ENCODE measurements at regions not wholly inside any gene's neighbourhood (a gene's known extent, or its start where the extent isn't known, plus 50 kb on each side); places are given as distances from the start of the nearest gene placed in this dataset.
"Not testable (repeated sequence)": the region's sequence is repeated elsewhere in the genome, so short reads cannot be mapped to it uniquely, and the experiment has no call there.

GRCh38 chr6:21869085-21869771 lies 275.7 kb downstream of the SOX4 start:
- DNase-seq = no peak
- peaks cover 3% of the 10 kb centered on the region for H3K9me3 Mint-ChIP-seq
- CTCF ChIA-PET = no interaction called here
- no peak overlapping the region for H3K4me3 Mint-ChIP-seq
- H3K36me3 Mint-ChIP-seq (ENCODE audit: low read depth) = no peaks in the 10 kb centered on the region
- POLR2A ChIA-PET = no interaction called here
- H3K27ac Mint-ChIP-seq = no peak overlapping the region
- H3K4me1 Mint-ChIP-seq = peaks cover 14% of the 10 kb centered on the region
- no peaks in the 10 kb centered on the region for H3K27me3 Mint-ChIP-seq

DNA sequence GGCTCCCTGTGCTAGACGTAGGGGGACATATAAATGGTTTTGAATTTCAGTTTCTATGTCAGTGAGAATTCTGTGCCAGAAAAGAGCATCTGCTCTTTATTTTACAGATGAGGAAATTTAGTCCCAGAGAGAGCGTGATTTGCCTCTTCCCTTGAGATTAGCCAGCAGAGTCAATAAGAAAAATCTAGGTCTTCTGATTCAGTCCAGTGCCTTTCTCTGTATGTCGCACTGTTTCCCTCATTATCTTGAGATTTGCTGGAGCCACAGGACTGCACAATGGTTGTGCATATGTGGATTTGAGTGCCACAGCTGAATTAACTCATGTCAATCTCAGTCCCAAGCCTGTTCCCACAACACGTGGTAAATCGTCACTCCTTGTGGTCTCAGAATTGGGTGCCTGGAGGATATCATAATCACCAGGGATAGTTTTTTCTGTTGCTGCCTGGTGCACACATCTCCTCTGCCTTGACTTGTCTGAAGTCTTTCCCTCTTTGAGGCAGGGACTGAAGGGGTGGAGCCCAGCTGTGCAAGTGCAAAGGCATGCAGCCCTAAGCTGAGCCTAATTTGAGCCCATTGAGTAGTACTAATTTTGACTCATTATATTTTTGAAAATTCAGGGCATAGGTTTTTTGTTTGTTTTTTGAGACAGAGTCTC lies 276.7 kb downstream of the SOX4 start:
- H3K36me3 Mint-ChIP-seq (ENCODE audit: low read depth) = peaks cover 5% of the 10 kb centered on the region
- H3K27ac Mint-ChIP-seq = no peak overlapping the region
- peaks cover 6% of the 10 kb centered on the region for H3K9me3 Mint-ChIP-seq
- POLR2A ChIA-PET = no interaction called here
- no peak overlapping the region for H3K4me3 Mint-ChIP-seq
- H3K4me1 Mint-ChIP-seq = peaks cover 17% of the 10 kb centered on the region
- no peaks in the 10 kb centered on the region for H3K27me3 Mint-ChIP-seq
- DNase-seq = no peak
- CTCF ChIA-PET = no interaction called here

DNA sequence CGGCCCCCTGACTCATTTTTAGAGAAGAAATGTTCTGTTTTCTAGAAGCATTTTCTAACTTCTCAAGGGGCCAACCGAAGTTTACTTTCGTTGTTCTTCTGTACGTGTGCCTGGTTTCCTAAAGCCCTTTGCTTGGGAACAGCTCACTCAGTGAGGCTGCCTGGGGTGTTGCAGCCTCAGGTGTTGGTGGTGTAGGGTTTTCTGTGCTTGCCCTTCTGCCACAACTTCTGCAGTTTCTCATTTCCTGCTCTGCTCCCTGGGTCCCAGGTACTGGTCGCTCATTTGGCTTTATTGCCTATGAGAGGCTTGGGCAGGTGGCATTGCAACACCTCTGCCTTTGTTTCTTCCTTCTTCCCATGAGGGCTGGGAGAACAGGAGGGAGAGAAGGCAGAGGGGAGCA lies 278.3 kb downstream of the SOX4 start:
- peak; percentile 7 for DNase-seq
- CTCF ChIA-PET = no interaction called here
- Mint-ChIP-seq H3K27ac (no peak overlapping the region), H3K9me3 (peaks cover 21% of the 10 kb centered on the region), H3K4me1 (peaks cover 30% of the 10 kb centered on the region), H3K36me3 (ENCODE audit: low read depth) (peaks cover 21% of the 10 kb centered on the region), H3K27me3 (no peaks in the 10 kb centered on the region), H3K4me3 (no peak overlapping the region)
- POLR2A ChIA-PET = no interaction called here

GRCh38 chr6:21872749-21873148 lies 279.2 kb downstream of the SOX4 start:
- no peak overlapping the region for H3K27ac Mint-ChIP-seq
- no peaks in the 10 kb centered on the region for H3K27me3 Mint-ChIP-seq
- H3K4me1 Mint-ChIP-seq = peaks cover 39% of the 10 kb centered on the region
- DNase-seq = no peak
- ChIA-PET POLR2A (no interaction called here), CTCF (no interaction called here)
- H3K9me3 Mint-ChIP-seq = peaks cover 30% of the 10 kb centered on the region
- H3K4me3 Mint-ChIP-seq = no peak overlapping the region
- peaks cover 31% of the 10 kb centered on the region for H3K36me3 Mint-ChIP-seq (ENCODE audit: low read depth)

- peaks cover 33% of the 10 kb centered on the region for H3K9me3 Mint-ChIP-seq
- POLR2A ChIA-PET = no interaction called here
- CTCF ChIA-PET = no interaction called here
- H3K27ac Mint-ChIP-seq = no peak overlapping the region
- H3K27me3 Mint-ChIP-seq = no peaks in the 10 kb centered on the region
- H3K4me1 Mint-ChIP-seq = peaks cover 43% of the 10 kb centered on the region
- no peak for DNase-seq
- H3K4me3 Mint-ChIP-seq = no peak overlapping the region
- peaks cover 33% of the 10 kb centered on the region for H3K36me3 Mint-ChIP-seq (ENCODE audit: low read depth)
Observed at GRCh38 chr6:21873562-21873961, 280.0 kb downstream of the SOX4 start.

GRCh38 chr6:21874372-21874771 lies 280.8 kb downstream of the SOX4 start:
- Mint-ChIP-seq H3K27ac (no peak overlapping the region), H3K4me3 (no peak overlapping the region)
- POLR2A ChIA-PET = no interaction called here

DNA sequence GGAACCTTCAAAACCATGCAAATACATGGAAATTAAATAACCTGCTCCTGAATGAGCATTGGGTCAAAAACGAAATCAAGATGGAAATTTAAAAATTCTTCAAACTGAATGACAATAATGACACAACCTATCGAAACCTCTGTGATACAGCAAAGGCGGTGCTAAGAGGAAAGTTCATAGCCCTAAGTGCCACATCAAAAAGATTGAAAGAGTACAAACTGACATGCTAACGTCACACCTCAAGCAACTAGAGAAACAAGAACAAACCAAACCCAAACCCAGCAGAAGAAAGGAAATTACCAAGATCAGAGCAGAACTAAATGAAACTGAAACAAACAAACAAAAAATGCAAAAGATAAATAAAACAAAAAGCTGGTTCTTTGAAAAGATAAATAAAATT lies 283.5 kb downstream of the SOX4 start:
- CTCF ChIA-PET, H3K27me3 Mint-ChIP-seq: not testable (repeated sequence)
- DNase-seq = peak; percentile 58
- H3K4me1 Mint-ChIP-seq = peaks cover 40% of the 10 kb centered on the region
- H3K4me3 Mint-ChIP-seq = peak overlapping the region; percentile 4
- H3K9me3 Mint-ChIP-seq = peaks cover 50% of the 10 kb centered on the region
- H3K36me3 Mint-ChIP-seq (ENCODE audit: low read depth) = peaks cover 41% of the 10 kb centered on the region
- POLR2A ChIA-PET = interaction anchor here (0.6 kb wide), 1 partner anchor 74 kb away, joined by 3 read pairs; no protein-coding TSS in a partner anchor
- H3K27ac Mint-ChIP-seq = peak overlapping the region; percentile 88

More at GRCh38 chr6:21874372-21874771, 280.8 kb downstream of the SOX4 start:
- peaks cover 35% of the 10 kb centered on the region for H3K36me3 Mint-ChIP-seq (ENCODE audit: low read depth)
- DNase-seq = no peak
- CTCF ChIA-PET = no interaction called here
- peaks cover 43% of the 10 kb centered on the region for H3K4me1 Mint-ChIP-seq
- no peaks in the 10 kb centered on the region for H3K27me3 Mint-ChIP-seq
- H3K9me3 Mint-ChIP-seq = peaks cover 33% of the 10 kb centered on the region

- not testable (repeated sequence) for H3K27ac Mint-ChIP-seq
Observed at GRCh38 chr6:21880249-21880648, 286.7 kb downstream of the SOX4 start.

DNA sequence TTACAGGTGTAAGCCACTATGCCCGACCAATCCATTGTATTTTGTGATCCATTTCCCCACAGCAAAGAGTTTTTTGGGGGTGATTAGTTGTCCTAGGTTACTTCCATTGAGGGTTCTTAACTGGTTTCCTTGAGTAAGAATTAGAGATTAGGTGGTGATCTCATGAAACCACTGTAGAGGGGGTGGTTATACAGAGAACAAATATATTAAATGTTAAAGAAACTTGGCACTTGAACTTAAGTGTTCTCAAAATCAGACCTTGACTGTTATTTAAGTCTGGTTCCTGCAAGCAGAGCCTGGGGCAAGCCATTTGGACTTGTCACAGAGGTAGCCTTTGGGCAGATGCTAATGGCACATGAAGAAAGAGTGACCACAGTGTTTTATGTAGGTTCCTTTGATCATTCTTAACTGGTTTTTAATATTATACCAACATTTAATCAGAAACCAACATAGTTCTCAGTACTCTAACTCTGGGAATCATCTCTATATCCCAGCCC lies 288.5 kb downstream of the SOX4 start:
- DNase-seq = no peak
- H3K4me3 Mint-ChIP-seq = no peak overlapping the region
- H3K36me3 Mint-ChIP-seq (ENCODE audit: low read depth) = peaks cover 27% of the 10 kb centered on the region
- H3K9me3 Mint-ChIP-seq = peaks cover 40% of the 10 kb centered on the region
- H3K4me1 Mint-ChIP-seq = peaks cover 28% of the 10 kb centered on the region
- ChIA-PET POLR2A (no interaction called here), CTCF (no interaction called here)
- no peak overlapping the region for H3K27ac Mint-ChIP-seq
- H3K27me3 Mint-ChIP-seq = peaks cover 3% of the 10 kb centered on the region

More at GRCh38 chr6:21880249-21880648, 286.7 kb downstream of the SOX4 start:
- CTCF ChIA-PET, H3K27me3 Mint-ChIP-seq, H3K4me3 Mint-ChIP-seq, POLR2A ChIA-PET, DNase-seq: not testable (repeated sequence)
- peaks cover 55% of the 10 kb centered on the region for H3K9me3 Mint-ChIP-seq
- H3K36me3 Mint-ChIP-seq (ENCODE audit: low read depth) = peaks cover 44% of the 10 kb centered on the region
- peaks cover 42% of the 10 kb centered on the region for H3K4me1 Mint-ChIP-seq

DNA sequence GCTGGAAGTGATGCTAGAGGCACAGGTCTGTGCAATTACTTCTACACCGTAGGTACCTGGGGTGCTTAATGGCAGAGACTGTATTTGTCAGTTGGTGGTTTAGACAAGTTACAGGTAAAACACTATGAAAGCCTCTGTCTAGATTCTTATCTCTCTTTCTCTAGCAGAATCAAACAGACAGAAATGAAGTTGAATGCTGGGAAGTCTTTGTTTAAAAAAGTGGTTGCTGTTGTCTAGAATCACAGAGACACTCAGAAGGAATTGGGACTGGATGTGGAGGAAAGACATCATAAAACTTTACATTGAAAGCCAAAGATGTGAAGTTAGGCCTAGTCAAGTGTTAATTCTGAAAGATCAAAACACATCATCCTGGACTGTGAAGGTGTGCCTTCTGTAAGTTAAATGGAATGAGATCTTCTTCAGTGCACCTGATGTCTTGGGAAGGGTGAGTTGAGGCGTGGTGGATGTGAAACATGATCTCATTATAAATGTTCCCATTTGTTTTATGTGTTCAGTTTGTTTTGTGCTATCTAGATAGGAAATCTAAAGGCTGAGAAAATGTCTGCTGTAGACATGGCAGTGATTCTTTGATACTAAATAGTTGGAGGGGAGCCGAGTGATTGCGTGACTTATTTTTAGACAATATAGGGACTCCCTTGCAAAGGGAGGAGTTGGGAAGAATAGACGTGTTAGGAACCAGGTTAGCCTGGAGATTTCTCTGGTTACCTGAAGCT lies 290.2 kb downstream of the SOX4 start:
- DNase-seq = no peak
- Mint-ChIP-seq H3K4me1 (peaks cover 16% of the 10 kb centered on the region), H3K27ac (peak overlapping the region; percentile 57), H3K27me3 (peaks cover 3% of the 10 kb centered on the region), H3K36me3 (ENCODE audit: low read depth) (peaks cover 17% of the 10 kb centered on the region), H3K4me3 (no peak overlapping the region), H3K9me3 (peaks cover 30% of the 10 kb centered on the region)
- CTCF ChIA-PET = no interaction called here
- POLR2A ChIA-PET = no interaction called here

DNA sequence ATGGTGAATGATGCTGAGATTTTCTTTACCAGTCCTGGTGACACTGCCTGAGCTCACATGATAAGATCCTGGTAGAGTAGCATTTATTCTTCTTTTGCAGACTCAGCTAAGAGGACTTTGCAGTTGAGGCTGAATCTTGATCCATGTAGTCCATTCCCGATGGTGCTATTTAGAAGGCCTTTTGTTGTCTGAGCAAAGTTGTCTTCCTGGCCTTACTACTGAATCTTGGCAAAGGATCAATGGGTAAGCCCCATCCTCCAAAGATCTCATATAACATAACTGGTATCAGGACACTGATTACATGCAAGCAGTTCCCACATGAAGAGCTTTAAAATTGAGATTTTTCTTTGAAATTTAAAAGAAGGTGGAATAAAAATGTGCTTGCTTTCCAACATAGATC lies 291.6 kb downstream of the SOX4 start:
- CTCF ChIA-PET = no interaction called here

GRCh38 chr6:21885532-21886114 lies 292.1 kb downstream of the SOX4 start:
- Mint-ChIP-seq H3K4me3 (no peak overlapping the region), H3K27me3 (no peaks in the 10 kb centered on the region), H3K9me3 (peaks cover 22% of the 10 kb centered on the region), H3K27ac (no peak overlapping the region), H3K36me3 (ENCODE audit: low read depth) (peaks cover 8% of the 10 kb centered on the region), H3K4me1 (peaks cover 11% of the 10 kb centered on the region)
- ChIA-PET POLR2A (no interaction called here), CTCF (no interaction called here)
- DNase-seq = no peak

More for the DNA sequence above, 291.6 kb downstream of the SOX4 start:
- Mint-ChIP-seq H3K27me3 (no peaks in the 10 kb centered on the region), H3K9me3 (peaks cover 27% of the 10 kb centered on the region), H3K4me1 (peaks cover 12% of the 10 kb centered on the region), H3K27ac (no peak overlapping the region), H3K4me3 (no peak overlapping the region), H3K36me3 (ENCODE audit: low read depth) (peaks cover 11% of the 10 kb centered on the region)
- POLR2A ChIA-PET = no interaction called here
- no peak for DNase-seq

DNA sequence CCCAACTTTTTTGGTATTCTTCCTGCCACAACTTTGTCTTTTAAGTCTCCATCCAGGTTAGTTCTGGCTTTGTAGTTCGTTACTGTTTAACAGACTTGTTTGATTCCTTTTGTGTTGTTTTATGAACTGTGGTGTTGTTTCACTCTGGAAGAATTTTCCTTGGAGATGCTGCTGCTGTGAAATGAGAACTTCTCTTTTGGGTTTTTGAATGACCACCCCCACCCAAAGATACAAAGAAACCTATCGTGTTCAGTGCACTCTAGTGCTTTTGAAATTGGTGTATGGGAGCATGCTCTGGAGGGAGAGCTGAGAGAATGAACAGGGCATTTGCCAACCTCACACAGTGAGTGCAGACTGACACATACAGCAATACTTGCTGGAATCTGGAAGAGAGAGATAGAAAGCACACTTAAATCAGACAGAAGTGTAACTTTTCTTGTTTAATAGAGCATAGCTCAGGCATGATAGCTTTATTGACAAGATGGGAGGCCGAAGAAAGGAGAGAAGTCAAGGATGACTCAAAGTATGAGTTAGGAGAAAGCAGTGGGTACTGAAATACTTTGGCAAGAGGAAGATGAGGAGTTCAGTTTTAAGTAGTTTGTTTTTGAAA lies 293.1 kb downstream of the SOX4 start:
- Mint-ChIP-seq H3K4me3 (no peak overlapping the region), H3K36me3 (ENCODE audit: low read depth) (peaks cover 8% of the 10 kb centered on the region), H3K9me3 (peaks cover 16% of the 10 kb centered on the region), H3K27ac (no peak overlapping the region), H3K27me3 (no peaks in the 10 kb centered on the region), H3K4me1 (peaks cover 11% of the 10 kb centered on the region)
- no peak for DNase-seq
- ChIA-PET CTCF (no interaction called here), POLR2A (no interaction called here)
